ENCODE measurements at regions not wholly inside any gene's neighbourhood (a gene's known extent, or its start where the extent isn't known, plus 50 kb on each side); places are given as distances from the start of the nearest gene placed in this dataset.

GRCh38 chr18:11324510-11324909 is 175.1 kb upstream of the PIEZO2 start:
- TF ChIP-seq EZH2 (IDR thresholded peaks at IDR 0.05; ENCODE audit: insufficient read depth, poor library complexity, severe bottlenecking) (no peak), EZH2phosphoT487 (IDR thresholded peaks at IDR 0.05; ENCODE audit: insufficient read depth, low read depth) (no peak)

Data from GM23248 (cell line).